Breast epithelium (tissue), 3 donors: ENCODE measurements at regions not wholly inside any gene's neighbourhood (a gene's known extent, or its start where the extent isn't known, plus 50 kb on each side); places are given as distances from the start of the nearest gene placed in this dataset.

ENCODE experiments used
- CTCF ChIP-seq, 3 donors: fragments of 450-650 bp; IDR thresholded peaks; one replicate each; pipeline ENCODE4 v1.5.1; 2016 to 2017; ENCODE audit warnings: antibody characterized with exemption in 3 of 3, mild to moderate bottlenecking in 3 of 3, moderate library complexity in 3 of 3
- POLR2A ChIP-seq: fragments of 450-650 bp; IDR thresholded peaks from one replicate; pipeline ENCODE4 v1.6.1; 2016; ENCODE audit warnings: antibody characterized with exemption, mild to moderate bottlenecking, moderate library complexity
- POLR2AphosphoS5 ChIP-seq, 3 donors: sonication (generic); formaldehyde crosslinking; IDR thresholded peaks; one replicate each; pipeline ENCODE4 v1.6.1; 2017; ENCODE audit warnings: antibody characterized with exemption in 3 of 3

GRCh38 chr4:79065262-79065661 is 126.0 kb upstream of the PAQR3 start:
- TF ChIP-seq CTCF (IDR thresholded peaks at IDR 0.05) (no peak), POLR2A (no peak), POLR2AphosphoS5 (IDR thresholded peaks at IDR 0.05) (no peak)
